Esophagus muscularis mucosa (tissue), 4 donors: ENCODE measurements at regions not wholly inside any gene's neighbourhood (a gene's known extent, or its start where the extent isn't known, plus 50 kb on each side); places are given as distances from the start of the nearest gene placed in this dataset.

ENCODE experiments used
- EP300 ChIP-seq: sonication (generic); formaldehyde crosslinking; IDR thresholded peaks from one replicate; pipeline ENCODE4 v1.6.1; 2017; ENCODE audit warnings: antibody characterized with exemption
- POLR2A ChIP-seq: fragments of 450-650 bp; IDR thresholded peaks from one replicate; pipeline ENCODE4 v1.6.1; 2017; ENCODE audit warnings: antibody characterized with exemption, moderate library complexity, mild to moderate bottlenecking, low read depth
- POLR2AphosphoS5 ChIP-seq, 2 donors: sonication (generic); formaldehyde crosslinking; IDR thresholded peaks; one replicate each; pipeline ENCODE4 v1.6.1; 2017; ENCODE audit warnings: antibody characterized with exemption in 2 of 2
- TF ChIP-seq, protein P1 (sequence below), 3 experiments: fragments of 200-600 bp in 2 of 3; fragments of 450-650 bp in 1 of 3; sonication (generic) in 2 of 3; IDR thresholded peaks; one replicate each; pipeline ENCODE4 v1.5.1; 2017 to 2019; ENCODE audit warnings: antibody characterized with exemption in 3 of 3, mild to moderate bottlenecking in 2 of 3, moderate library complexity in 1 of 3

DNA sequence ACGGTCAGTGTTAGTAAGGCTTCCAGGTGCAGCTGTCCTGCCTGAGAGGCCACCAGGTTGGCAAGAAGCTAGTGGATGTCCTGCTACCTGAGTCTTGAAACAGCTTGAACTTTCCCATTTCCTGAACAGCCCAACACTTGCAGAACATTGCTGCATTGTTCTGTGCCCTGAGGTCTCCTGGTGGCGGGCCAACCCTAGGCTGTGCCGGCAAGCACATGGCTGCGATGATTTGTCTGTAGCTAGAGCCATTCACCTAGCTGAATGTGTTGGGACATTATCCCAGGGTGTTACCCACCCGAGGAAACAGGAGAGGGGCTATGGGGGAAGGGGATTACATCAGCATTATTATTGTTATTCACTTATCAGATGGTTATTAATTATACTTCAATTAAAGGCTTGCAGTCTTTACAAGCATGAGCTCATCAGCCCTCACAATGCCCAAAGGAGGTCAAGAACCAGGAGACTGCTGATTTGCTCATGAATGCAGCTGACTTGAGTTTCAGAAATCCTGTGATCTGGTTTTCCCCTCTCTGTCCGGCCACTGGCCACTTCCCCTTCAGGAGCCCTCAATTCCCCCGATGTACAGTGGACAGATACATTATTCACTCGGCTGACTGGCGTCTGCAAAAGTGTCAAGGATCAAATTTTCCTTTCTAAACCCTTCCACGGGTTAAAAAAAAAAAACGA, 187.6 kb upstream of the TSC22D1 start:
- TF ChIP-seq, protein P1, sequence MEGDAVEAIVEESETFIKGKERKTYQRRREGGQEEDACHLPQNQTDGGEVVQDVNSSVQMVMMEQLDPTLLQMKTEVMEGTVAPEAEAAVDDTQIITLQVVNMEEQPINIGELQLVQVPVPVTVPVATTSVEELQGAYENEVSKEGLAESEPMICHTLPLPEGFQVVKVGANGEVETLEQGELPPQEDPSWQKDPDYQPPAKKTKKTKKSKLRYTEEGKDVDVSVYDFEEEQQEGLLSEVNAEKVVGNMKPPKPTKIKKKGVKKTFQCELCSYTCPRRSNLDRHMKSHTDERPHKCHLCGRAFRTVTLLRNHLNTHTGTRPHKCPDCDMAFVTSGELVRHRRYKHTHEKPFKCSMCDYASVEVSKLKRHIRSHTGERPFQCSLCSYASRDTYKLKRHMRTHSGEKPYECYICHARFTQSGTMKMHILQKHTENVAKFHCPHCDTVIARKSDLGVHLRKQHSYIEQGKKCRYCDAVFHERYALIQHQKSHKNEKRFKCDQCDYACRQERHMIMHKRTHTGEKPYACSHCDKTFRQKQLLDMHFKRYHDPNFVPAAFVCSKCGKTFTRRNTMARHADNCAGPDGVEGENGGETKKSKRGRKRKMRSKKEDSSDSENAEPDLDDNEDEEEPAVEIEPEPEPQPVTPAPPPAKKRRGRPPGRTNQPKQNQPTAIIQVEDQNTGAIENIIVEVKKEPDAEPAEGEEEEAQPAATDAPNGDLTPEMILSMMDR (IDR thresholded peaks at IDR 0.05) = no peak
- TF ChIP-seq POLR2AphosphoS5 (IDR thresholded peaks at IDR 0.05) (peak in 1 of 2 donors; percentile 22), POLR2A (no peak), EP300 (no peak)
